Activated naive CD8-positive, alpha-beta T cell treated with anti-CD3 and anti-CD28 coated beads, Interleukin-2, amount 50 U/mL, for 24 hours (primary cell): ENCODE measurements at regions not wholly inside any gene's neighbourhood (a gene's known extent, or its start where the extent isn't known, plus 50 kb on each side); places are given as distances from the start of the nearest gene placed in this dataset.
A peak's percentile ranks its signal among the peaks of the same experiment; 100 is the strongest.

Source experiments
- ATAC-seq: fragments of 150-1000 bp; cut with Tn5 transposase; one replicate; pipeline ENCODE4 v1.10.0; 2021
- DNase-seq: peaks from one replicate; pipeline ENCODE4 v3.0.0; 2021
- H3K27ac Mint-ChIP-seq: one replicate; pipeline ENCODE4 v1.8.0; 2021; ENCODE audit warnings: mild to moderate bottlenecking, mixed read lengths
- H3K27me3 Mint-ChIP-seq: one replicate; pipeline ENCODE4 v1.8.0; 2021; ENCODE audit warnings: mixed read lengths
- H3K36me3 Mint-ChIP-seq: one replicate; pipeline ENCODE4 v1.8.0; 2021; ENCODE audit warnings: low read depth, mixed read lengths
- H3K4me1 Mint-ChIP-seq: one replicate; pipeline ENCODE4 v1.8.0; 2021; ENCODE audit warnings: mixed read lengths
- H3K4me3 Mint-ChIP-seq: one replicate; pipeline ENCODE4 v1.8.0; 2021; ENCODE audit warnings: mild to moderate bottlenecking, moderate library complexity, mixed read lengths
- H3K9me3 Mint-ChIP-seq: one replicate; pipeline ENCODE4 v1.8.0; 2021; ENCODE audit warnings: mixed read lengths

DNA sequence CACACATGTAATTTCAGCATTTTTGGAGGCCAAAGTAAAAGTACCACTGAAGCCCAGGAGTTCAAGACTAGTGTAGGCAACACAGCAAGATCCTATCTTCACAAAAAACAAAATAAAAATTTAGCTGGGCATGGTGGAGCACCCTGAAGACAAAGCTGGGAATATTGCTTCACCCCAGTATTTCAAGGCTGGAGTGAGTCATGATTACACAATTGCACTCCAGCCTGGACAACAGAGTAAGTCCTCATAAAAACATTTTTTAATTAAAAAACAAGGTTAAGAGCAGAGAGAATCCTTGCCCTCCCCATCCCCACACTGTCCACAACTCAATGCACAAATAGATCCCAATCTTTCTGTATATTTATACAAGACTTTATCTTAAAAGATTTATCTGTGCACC, 321.9 kb upstream of the HSFY2 start:
- Mint-ChIP-seq H3K9me3 (no peaks in the 10 kb centered on the region), H3K4me3 (no peak overlapping the region), H3K4me1 (no peaks in the 10 kb centered on the region), H3K27me3 (peaks cover 2% of the 10 kb centered on the region), H3K36me3 (no peaks in the 10 kb centered on the region), H3K27ac (no peak overlapping the region)
- DNase-seq: no peak
- no peak for ATAC-seq

GRCh38 chrY:19083006-19083405, 309.5 kb upstream of the HSFY2 start:
- no peaks in the 10 kb centered on the region for H3K27me3 Mint-ChIP-seq
- H3K36me3 Mint-ChIP-seq: no peaks in the 10 kb centered on the region
- no peak overlapping the region for H3K4me3 Mint-ChIP-seq
- H3K27ac Mint-ChIP-seq: no peak overlapping the region
- ATAC-seq (no peak), DNase-seq (no peak)
- no peaks in the 10 kb centered on the region for H3K4me1 Mint-ChIP-seq
- no peaks in the 10 kb centered on the region for H3K9me3 Mint-ChIP-seq

DNA sequence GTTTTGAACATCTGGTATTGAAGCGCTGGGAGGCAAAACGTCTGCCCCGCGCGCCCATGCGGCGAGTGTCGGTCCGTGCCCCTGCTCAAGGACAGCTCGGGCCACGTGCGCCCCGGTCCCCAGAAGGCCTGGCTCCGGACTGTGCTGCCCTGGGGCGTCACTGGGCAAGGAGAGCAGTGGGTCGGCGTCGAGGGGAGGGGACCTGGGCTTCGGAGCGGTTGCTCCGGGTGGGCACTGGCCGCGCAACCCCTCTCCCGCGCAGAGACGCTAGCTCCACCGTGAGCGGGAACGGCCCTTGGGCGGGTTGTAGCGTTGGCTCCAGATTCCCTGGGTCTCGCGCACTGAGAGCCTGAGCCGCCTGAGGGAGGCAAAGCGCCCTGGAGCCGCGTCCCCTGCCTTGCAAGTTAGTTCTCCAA, 304.2 kb upstream of the HSFY2 start:
- Mint-ChIP-seq H3K27me3 (no peaks in the 10 kb centered on the region), H3K36me3 (no peaks in the 10 kb centered on the region), H3K4me3 (peak overlapping the region; percentile 87), H3K4me1 (peaks cover 14% of the 10 kb centered on the region), H3K27ac (peak overlapping the region; percentile 86), H3K9me3 (no peaks in the 10 kb centered on the region)
- ATAC-seq: peak; percentile 21
- peak; percentile 22 for DNase-seq

- peak overlapping the region; percentile 86 for H3K27ac Mint-ChIP-seq
- ATAC-seq: peak; percentile 90
Measured at GRCh38 chrY:19076846-19077697, 303.5 kb upstream of the HSFY2 start.

DNA sequence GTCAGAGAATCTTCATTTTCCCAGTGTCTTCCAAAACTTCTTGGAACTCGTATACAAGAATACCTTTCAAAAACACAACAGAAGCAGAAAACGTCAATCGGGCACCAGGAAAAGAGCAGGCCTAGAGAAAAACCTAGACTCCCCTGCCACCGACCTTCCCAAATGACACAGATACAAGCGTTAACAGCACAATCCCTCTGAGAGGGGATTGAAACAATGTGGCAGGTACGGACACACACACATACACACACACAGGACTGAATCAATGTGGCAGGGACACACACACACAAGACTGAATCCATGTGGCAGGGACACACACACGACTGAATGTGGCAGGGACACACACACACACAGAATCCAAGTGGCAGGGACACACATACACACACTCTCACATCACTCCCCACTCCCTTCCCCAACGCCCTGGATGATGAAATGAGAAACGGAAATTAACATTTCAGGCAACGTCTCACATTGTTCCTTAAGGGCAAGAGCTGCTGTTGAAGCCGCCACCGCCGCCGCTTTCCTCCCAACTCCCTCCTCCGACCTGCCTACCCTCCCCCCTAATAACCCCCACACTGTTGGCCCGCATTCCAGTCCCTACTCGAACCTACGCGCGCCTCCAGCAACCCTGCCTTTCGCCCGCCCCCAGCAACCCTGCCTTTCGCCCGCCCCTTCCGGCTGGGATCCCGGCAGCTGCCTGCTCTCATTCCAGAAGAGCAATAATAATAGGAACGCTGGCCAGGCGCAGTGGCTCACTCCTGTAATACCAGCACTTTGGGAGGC, 302.1 kb upstream of the HSFY2 start:
- H3K4me1 Mint-ChIP-seq: peaks cover 17% of the 10 kb centered on the region
- H3K36me3 Mint-ChIP-seq: no peaks in the 10 kb centered on the region
- H3K27ac Mint-ChIP-seq: peak overlapping the region; percentile 81
- H3K4me3 Mint-ChIP-seq: peak overlapping the region; percentile 84
- no peaks in the 10 kb centered on the region for H3K9me3 Mint-ChIP-seq
- ATAC-seq (peak; percentile 29), DNase-seq (peak; percentile 55)
- H3K27me3 Mint-ChIP-seq: no peaks in the 10 kb centered on the region

More at GRCh38 chrY:19076846-19077697, 303.5 kb upstream of the HSFY2 start:
- Mint-ChIP-seq H3K36me3 (no peaks in the 10 kb centered on the region), H3K9me3 (no peaks in the 10 kb centered on the region), H3K4me3 (peak overlapping the region; percentile 87), H3K4me1 (peaks cover 15% of the 10 kb centered on the region), H3K27me3 (no peaks in the 10 kb centered on the region)
- peak; percentile 53 for DNase-seq

- ATAC-seq: no peak
- Mint-ChIP-seq H3K27me3 (no peaks in the 10 kb centered on the region), H3K4me3 (no peak overlapping the region), H3K27ac (no peak overlapping the region), H3K9me3 (no peaks in the 10 kb centered on the region), H3K36me3 (peaks cover 6% of the 10 kb centered on the region), H3K4me1 (peaks cover 11% of the 10 kb centered on the region)
- DNase-seq: no peak
Measured at GRCh38 chrY:19067435-19067834, 293.9 kb upstream of the HSFY2 start.

GRCh38 chrY:19066447-19067190, 293.1 kb upstream of the HSFY2 start:
- no peak overlapping the region for H3K27ac Mint-ChIP-seq

DNA sequence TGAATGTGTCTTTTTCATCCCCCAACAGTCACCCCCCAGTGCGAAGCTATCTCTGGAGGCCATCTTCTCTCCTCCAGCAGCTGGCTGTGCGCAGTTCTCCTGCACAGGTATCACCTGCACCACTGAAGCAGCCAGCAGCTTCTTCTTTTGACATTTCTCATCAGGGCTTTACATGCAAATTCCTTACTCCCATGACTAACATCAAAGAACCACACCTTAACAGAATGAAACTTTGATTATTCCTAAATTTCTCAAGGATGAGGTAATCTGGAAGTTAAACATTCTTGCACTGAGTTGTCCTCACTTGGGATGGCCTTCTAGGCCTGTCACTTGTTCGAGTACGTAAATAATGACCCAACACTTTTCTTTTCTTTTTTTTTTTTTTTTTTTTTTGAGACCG, 291.6 kb upstream of the HSFY2 start:
- H3K9me3 Mint-ChIP-seq: no peaks in the 10 kb centered on the region
- no peaks in the 10 kb centered on the region for H3K27me3 Mint-ChIP-seq
- DNase-seq (no peak), ATAC-seq (no peak)
- no peak overlapping the region for H3K27ac Mint-ChIP-seq
- no peak overlapping the region for H3K4me3 Mint-ChIP-seq
- H3K4me1 Mint-ChIP-seq: peaks cover 8% of the 10 kb centered on the region
- peaks cover 6% of the 10 kb centered on the region for H3K36me3 Mint-ChIP-seq

More at GRCh38 chrY:19066447-19067190, 293.1 kb upstream of the HSFY2 start:
- Mint-ChIP-seq H3K9me3 (no peaks in the 10 kb centered on the region), H3K36me3 (peaks cover 6% of the 10 kb centered on the region), H3K27me3 (no peaks in the 10 kb centered on the region), H3K4me3 (no peak overlapping the region), H3K4me1 (peaks cover 8% of the 10 kb centered on the region)
- DNase-seq (no peak), ATAC-seq (no peak)

DNA sequence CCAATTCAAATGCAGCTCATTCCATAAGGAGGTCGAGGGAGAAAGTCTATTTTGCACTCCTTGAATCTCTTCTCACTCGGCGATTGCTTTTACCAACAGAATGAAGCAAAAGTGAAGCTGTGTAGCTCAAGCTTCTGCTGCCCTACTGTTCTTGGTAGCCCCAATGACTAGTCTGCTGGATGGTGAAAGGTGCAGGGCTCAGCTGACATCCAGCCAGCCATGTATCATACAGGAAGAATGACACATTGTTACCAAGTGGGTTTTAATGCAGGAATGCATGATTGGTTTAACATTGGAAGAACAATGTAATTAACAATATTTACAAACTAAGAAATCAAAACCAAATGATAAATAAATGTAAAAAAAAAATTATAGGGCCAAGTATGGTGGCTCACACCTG, 286.2 kb upstream of the HSFY2 start:
- no peak overlapping the region for H3K27ac Mint-ChIP-seq
- H3K27me3 Mint-ChIP-seq: no peaks in the 10 kb centered on the region

DNA sequence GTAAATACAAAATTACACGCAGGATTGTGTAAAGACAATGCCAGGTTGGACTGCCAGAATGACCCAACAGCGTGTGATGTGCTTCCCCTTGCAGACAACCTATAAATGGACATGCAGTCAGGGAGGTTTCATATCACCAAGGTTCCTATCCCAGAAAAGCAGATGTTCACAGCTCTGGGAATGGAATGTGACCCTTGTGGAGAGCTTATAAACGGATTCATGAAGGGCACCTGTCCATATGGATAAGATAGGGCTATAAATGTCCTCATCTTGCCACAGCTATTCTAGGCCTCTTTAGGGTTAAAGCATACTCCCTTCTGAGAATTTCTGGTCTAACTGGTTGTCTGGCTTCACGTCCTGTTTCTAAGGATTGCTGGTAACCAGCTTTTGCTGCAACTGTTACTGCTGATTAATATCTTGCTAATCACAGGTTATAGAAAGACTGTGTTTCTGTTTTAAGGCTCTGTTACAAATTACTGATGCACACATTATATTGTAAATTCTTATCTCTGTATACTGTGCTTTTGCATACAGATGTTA, 285.4 kb upstream of the HSFY2 start:
- Mint-ChIP-seq H3K27me3 (no peaks in the 10 kb centered on the region), H3K36me3 (peaks cover under 1% of the 10 kb centered on the region), H3K4me3 (no peak overlapping the region), H3K27ac (no peak overlapping the region), H3K4me1 (peaks cover 3% of the 10 kb centered on the region), H3K9me3 (no peaks in the 10 kb centered on the region)
- DNase-seq: no peak
- ATAC-seq: no peak

More for the DNA sequence above, 286.2 kb upstream of the HSFY2 start:
- Mint-ChIP-seq H3K36me3 (peaks cover 3% of the 10 kb centered on the region), H3K4me3 (no peak overlapping the region), H3K4me1 (peaks cover 3% of the 10 kb centered on the region), H3K9me3 (no peaks in the 10 kb centered on the region)
- DNase-seq: no peak
- no peak for ATAC-seq

DNA sequence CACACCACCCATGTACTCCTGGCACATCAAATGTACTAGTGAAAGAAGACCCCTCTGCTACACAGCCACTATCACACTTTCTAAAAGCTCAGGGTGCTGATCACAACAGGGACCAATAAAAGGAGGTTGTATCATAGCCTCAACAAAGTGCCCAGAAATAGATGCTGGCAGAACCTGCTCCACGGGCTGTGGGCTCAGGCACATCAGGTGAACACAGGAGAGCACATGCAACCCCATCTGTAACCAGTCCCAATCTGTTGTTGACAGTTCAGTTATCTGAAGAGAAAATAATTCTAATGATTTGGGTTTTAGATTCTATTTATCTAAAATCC, 282.6 kb upstream of the HSFY2 start:
- ATAC-seq: no peak
- no peaks in the 10 kb centered on the region for H3K9me3 Mint-ChIP-seq
- DNase-seq: no peak
- H3K27ac Mint-ChIP-seq: no peak overlapping the region
- no peaks in the 10 kb centered on the region for H3K36me3 Mint-ChIP-seq
- no peaks in the 10 kb centered on the region for H3K27me3 Mint-ChIP-seq
- no peak overlapping the region for H3K4me3 Mint-ChIP-seq
- peaks cover 5% of the 10 kb centered on the region for H3K4me1 Mint-ChIP-seq

DNA sequence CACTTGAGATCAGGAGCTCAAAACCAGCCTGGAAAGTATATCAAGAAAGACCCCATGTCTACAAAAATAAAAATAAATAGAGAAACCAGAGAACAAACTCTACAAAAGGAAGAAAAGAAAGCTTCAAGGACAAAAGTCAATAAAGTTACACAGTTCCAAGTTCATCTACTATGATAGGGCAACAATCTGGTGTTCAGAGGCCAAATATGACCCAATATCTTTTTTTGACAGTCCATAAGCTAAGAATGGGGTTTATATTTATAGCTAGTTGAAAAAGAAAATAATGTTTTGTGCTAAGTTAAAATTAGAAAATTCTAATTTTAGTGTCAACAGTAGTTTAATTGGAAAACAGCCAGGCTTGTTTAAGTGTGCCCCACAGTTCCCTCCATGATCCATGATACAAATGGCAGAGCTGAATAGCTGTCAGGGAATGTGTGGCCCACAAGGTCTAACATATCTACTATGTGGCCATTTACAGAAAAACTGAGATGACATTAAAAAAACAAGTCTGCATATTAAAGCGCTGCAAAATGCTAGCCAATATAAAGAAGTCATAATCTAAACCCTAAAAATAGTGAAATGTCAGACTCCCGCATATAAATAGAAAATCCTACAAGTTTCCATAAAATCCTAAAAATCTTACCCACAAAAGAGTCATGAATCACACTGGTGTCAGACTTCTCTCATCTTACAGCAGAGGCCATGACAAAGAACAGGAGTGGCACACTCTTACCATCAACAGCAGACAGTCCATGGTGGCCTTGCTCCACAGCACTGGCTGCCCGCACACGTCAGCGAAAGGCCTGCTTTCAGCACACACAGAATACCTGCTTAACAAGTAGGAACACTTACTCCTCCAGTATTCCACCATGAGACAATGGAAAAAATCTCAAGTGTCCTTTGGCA, 281.9 kb upstream of the HSFY2 start:
- DNase-seq (no peak), ATAC-seq (no peak)
- Mint-ChIP-seq H3K4me1 (peaks cover 5% of the 10 kb centered on the region), H3K27ac (no peak overlapping the region), H3K36me3 (no peaks in the 10 kb centered on the region), H3K4me3 (no peak overlapping the region), H3K9me3 (no peaks in the 10 kb centered on the region), H3K27me3 (no peaks in the 10 kb centered on the region)

DNA sequence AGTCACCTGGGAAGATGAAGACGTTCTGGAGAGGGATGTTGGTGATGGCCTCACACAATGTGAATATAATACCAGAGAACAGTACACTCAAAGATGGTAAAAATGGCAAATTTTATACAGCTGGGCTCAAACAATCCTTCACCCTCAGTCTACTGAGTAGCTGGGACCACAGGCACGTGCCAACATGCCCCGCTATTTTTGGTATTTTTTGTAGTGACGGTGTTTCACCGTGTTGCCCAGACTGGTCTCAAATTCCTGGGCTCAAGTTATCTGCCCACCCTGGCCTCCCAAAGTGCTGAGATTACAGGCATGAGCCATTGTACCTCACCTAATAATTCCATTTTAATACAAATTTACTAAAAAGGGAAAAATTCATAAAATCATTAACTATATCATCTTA, 280.3 kb upstream of the HSFY2 start:
- Mint-ChIP-seq H3K4me1 (peaks cover 5% of the 10 kb centered on the region), H3K4me3 (no peak overlapping the region), H3K27ac (no peak overlapping the region), H3K9me3 (no peaks in the 10 kb centered on the region), H3K36me3 (no peaks in the 10 kb centered on the region), H3K27me3 (no peaks in the 10 kb centered on the region)
- DNase-seq: no peak
- ATAC-seq: no peak

- no peaks in the 10 kb centered on the region for H3K27me3 Mint-ChIP-seq
- no peaks in the 10 kb centered on the region for H3K36me3 Mint-ChIP-seq
- H3K9me3 Mint-ChIP-seq: no peaks in the 10 kb centered on the region
- ATAC-seq: no peak
- no peak overlapping the region for H3K4me3 Mint-ChIP-seq
- DNase-seq: no peak
- no peak overlapping the region for H3K27ac Mint-ChIP-seq
- peaks cover 5% of the 10 kb centered on the region for H3K4me1 Mint-ChIP-seq
Measured at GRCh38 chrY:19051021-19051420, 277.5 kb upstream of the HSFY2 start.
